Thymus (tissue), 11 donors: ENCODE measurements at regions not wholly inside any gene's neighbourhood (a gene's known extent, or its start where the extent isn't known, plus 50 kb on each side); places are given as distances from the start of the nearest gene placed in this dataset.

Experiments used
- DNase-seq, 9 donors: peaks; one replicate each; pipeline ENCODE4 v3.0.0-alpha.2; 2013; ENCODE audit warnings: low spot score in 9 of 9, low read depth in 6 of 9, missing footprints in 1 of 9
- H3K27ac ChIP-seq, 2 donors: one replicate each; pipeline ENCODE4 v1.5.1; 2013; ENCODE audit warnings: control low read depth in 1 of 2, low read depth in 1 of 2, low read length in 1 of 2, mild to moderate bottlenecking in 1 of 2, moderate library complexity in 1 of 2
- H3K27me3 ChIP-seq, 2 donors: one replicate each; pipeline ENCODE4 v1.5.1; 2013; ENCODE audit warnings: low read length in 1 of 2; ENCODE audit not compliant: control insufficient read depth in 2 of 2, insufficient read depth in 1 of 2
- H3K36me3 ChIP-seq, 2 donors: one replicate each; pipeline ENCODE4 v1.5.1; 2013; ENCODE audit warnings: low read length in 1 of 2, mild to moderate bottlenecking in 1 of 2, moderate library complexity in 1 of 2; ENCODE audit not compliant: control insufficient read depth in 2 of 2, insufficient read depth in 2 of 2
- H3K4me1 ChIP-seq, 2 donors: one replicate each; pipeline ENCODE4 v1.5.1; 2013; ENCODE audit warnings: low read length in 2 of 2; ENCODE audit not compliant: control insufficient read depth in 2 of 2, insufficient read depth in 2 of 2
- H3K4me3 ChIP-seq, 2 donors: one replicate each; pipeline ENCODE4 v1.5.1; 2013; ENCODE audit warnings: low read length in 2 of 2, control low read depth in 1 of 2, mild to moderate bottlenecking in 1 of 2
- H3K9me3 ChIP-seq, 2 donors: one replicate each; pipeline ENCODE4 v1.5.1; 2013; ENCODE audit warnings: low read length in 1 of 2, mild to moderate bottlenecking in 1 of 2; ENCODE audit not compliant: control insufficient read depth in 2 of 2, insufficient read depth in 1 of 2
- WGBS: extraction: QIAGEN DNeasy Blood & Tissue Kit; methylation state at CpG from one replicate; pipeline ENCODE4 v1.1.7; 2013; 5-methylcytosine and 5-hydroxymethylcytosine counted together
- donor health status: healthy.

- no peak for DNase-seq
- Histone ChIP-seq H3K4me1 (no peaks in the 10 kb centered on the region), H3K36me3 (no peaks in the 10 kb centered on the region), H3K27me3 (no peaks in the 10 kb centered on the region), H3K4me3 (no peak overlapping the region), H3K9me3 (no peaks in the 10 kb centered on the region), H3K27ac (no peak overlapping the region)
- whole genome bisulfite sequencing: 74% methylated on average over 2 of the region's 2 CpGs
Observed at GRCh38 chr12:88960213-88960878, 380.1 kb upstream of the KITLG start.

GRCh38 chr12:88958946-88959345 is 378.7 kb upstream of the KITLG start:
- no peak overlapping the region for H3K27ac ChIP-seq
- no peak for DNase-seq
- H3K27me3 ChIP-seq: no peaks in the 10 kb centered on the region
- H3K9me3 ChIP-seq: no peaks in the 10 kb centered on the region
- H3K4me3 ChIP-seq: no peak overlapping the region
- H3K36me3 ChIP-seq: no peaks in the 10 kb centered on the region
- H3K4me1 ChIP-seq: no peaks in the 10 kb centered on the region

- H3K27me3 ChIP-seq: no peaks in the 10 kb centered on the region
- H3K9me3 ChIP-seq: no peaks in the 10 kb centered on the region
- no peak overlapping the region for H3K27ac ChIP-seq
- DNase-seq: no peak
- H3K4me3 ChIP-seq: no peak overlapping the region
- no peaks in the 10 kb centered on the region for H3K4me1 ChIP-seq
- no peaks in the 10 kb centered on the region for H3K36me3 ChIP-seq
Observed at GRCh38 chr12:88958153-88958552, 377.9 kb upstream of the KITLG start.

GRCh38 chr12:88957358-88957757 is 377.1 kb upstream of the KITLG start:
- Histone ChIP-seq H3K4me3 (no peak overlapping the region), H3K27ac (no peak overlapping the region), H3K27me3 (no peaks in the 10 kb centered on the region), H3K4me1 (no peaks in the 10 kb centered on the region), H3K9me3 (no peaks in the 10 kb centered on the region), H3K36me3 (no peaks in the 10 kb centered on the region)
- no peak for DNase-seq
- 94% methylated on average over 3 of the region's 3 CpGs for WGBS

- DNase-seq: no peak
- Histone ChIP-seq H3K4me3 (no peak overlapping the region), H3K27ac (no peak overlapping the region), H3K27me3 (no peaks in the 10 kb centered on the region), H3K4me1 (no peaks in the 10 kb centered on the region), H3K9me3 (no peaks in the 10 kb centered on the region), H3K36me3 (no peaks in the 10 kb centered on the region)
- WGBS: 95% methylated on average over 5 of the region's 5 CpGs
Observed at GRCh38 chr12:88955531-88955930, 375.3 kb upstream of the KITLG start.

GRCh38 chr12:88953029-88953586 is 372.8 kb upstream of the KITLG start:
- Histone ChIP-seq H3K27ac (no peak overlapping the region), H3K4me1 (no peaks in the 10 kb centered on the region), H3K27me3 (no peaks in the 10 kb centered on the region), H3K9me3 (no peaks in the 10 kb centered on the region), H3K36me3 (no peaks in the 10 kb centered on the region), H3K4me3 (no peak overlapping the region)
- DNase-seq: no peak
- 96% methylated on average over 9 of the region's 9 CpGs for WGBS

GRCh38 chr12:88952562-88952942 is 372.3 kb upstream of the KITLG start:
- WGBS: 95% methylated on average over 1 of the region's 1 CpG
- Histone ChIP-seq H3K9me3 (no peaks in the 10 kb centered on the region), H3K4me3 (no peak overlapping the region), H3K4me1 (no peaks in the 10 kb centered on the region), H3K27me3 (no peaks in the 10 kb centered on the region), H3K36me3 (no peaks in the 10 kb centered on the region), H3K27ac (no peak overlapping the region)
- no peak for DNase-seq

GRCh38 chr12:88951860-88952561 is 371.7 kb upstream of the KITLG start:
- H3K4me3 ChIP-seq: no peak overlapping the region
- H3K4me1 ChIP-seq: no peaks in the 10 kb centered on the region
- no peaks in the 10 kb centered on the region for H3K36me3 ChIP-seq
- H3K27me3 ChIP-seq: no peaks in the 10 kb centered on the region
- WGBS: 61% methylated on average over 2 of the region's 2 CpGs
- H3K27ac ChIP-seq: no peak overlapping the region
- H3K9me3 ChIP-seq: no peaks in the 10 kb centered on the region
- no peak for DNase-seq

GRCh38 chr12:88951177-88951576 is 370.9 kb upstream of the KITLG start:
- H3K27me3 ChIP-seq: no peaks in the 10 kb centered on the region

More at GRCh38 chr12:88951177-88951576, 370.9 kb upstream of the KITLG start:
- H3K4me1 ChIP-seq: no peaks in the 10 kb centered on the region
- no peaks in the 10 kb centered on the region for H3K9me3 ChIP-seq
- no peak for DNase-seq
- 71% methylated on average over 2 of the region's 2 CpGs for WGBS
- H3K36me3 ChIP-seq: no peaks in the 10 kb centered on the region
- H3K4me3 ChIP-seq: no peak overlapping the region
- H3K27ac ChIP-seq: no peak overlapping the region
